Hematopoietic multipotent progenitor cell (in vitro differentiated cells): ENCODE measurements at regions not wholly inside any gene's neighbourhood (a gene's known extent, or its start where the extent isn't known, plus 50 kb on each side); places are given as distances from the start of the nearest gene placed in this dataset.

Experiments
- DNase-seq, 3 donors: peaks; one replicate each; pipeline ENCODE4 v3.0.0-alpha.2; 2011 to 2015; ENCODE audit warnings: low read depth in 2 of 3, low spot score in 2 of 3

- no peak for DNase-seq
These were observed 586.3 kb downstream of the LRFN5 start for GRCh38 chr14:42192738-42193653.

- no peak for DNase-seq
These were observed 584.1 kb downstream of the LRFN5 start for GRCh38 chr14:42190744-42191143.

GRCh38 chr14:42187846-42188245 is 581.2 kb downstream of the LRFN5 start:
- no peak for DNase-seq

GRCh38 chr14:42185718-42186117 is 579.0 kb downstream of the LRFN5 start:
- DNase-seq = no peak

GRCh38 chr14:42174357-42174756 is 567.7 kb downstream of the LRFN5 start:
- no peak for DNase-seq

GRCh38 chr14:42173206-42173605 is 566.5 kb downstream of the LRFN5 start:
- no peak for DNase-seq

GRCh38 chr14:42172304-42172703 is 565.6 kb downstream of the LRFN5 start:
- no peak for DNase-seq

- DNase-seq = no peak
These were observed 556.5 kb downstream of the LRFN5 start for GRCh38 chr14:42163136-42163535.

- no peak for DNase-seq
These were observed 552.5 kb downstream of the LRFN5 start for GRCh38 chr14:42159138-42159537.

- DNase-seq = no peak
These were observed 543.1 kb downstream of the LRFN5 start for GRCh38 chr14:42149609-42150261.

GRCh38 chr14:42145766-42146165 is 539.1 kb downstream of the LRFN5 start:
- DNase-seq = no peak

GRCh38 chr14:42143114-42143513 is 536.4 kb downstream of the LRFN5 start:
- DNase-seq = no peak

GRCh38 chr14:42141328-42141727 is 534.7 kb downstream of the LRFN5 start:
- DNase-seq = no peak

GRCh38 chr14:42140831-42141279 is 534.2 kb downstream of the LRFN5 start:
- no peak for DNase-seq

- DNase-seq = no peak
These were observed 533.3 kb downstream of the LRFN5 start for GRCh38 chr14:42140001-42140400.

GRCh38 chr14:42138406-42138805 is 531.7 kb downstream of the LRFN5 start:
- no peak for DNase-seq

- DNase-seq = no peak
These were observed 524.1 kb downstream of the LRFN5 start for GRCh38 chr14:42130815-42131214.

GRCh38 chr14:42123526-42123925 is 516.9 kb downstream of the LRFN5 start:
- no peak for DNase-seq

- no peak for DNase-seq
These were observed 506.8 kb downstream of the LRFN5 start for GRCh38 chr14:42113358-42114069.

GRCh38 chr14:42112108-42112507 is 505.4 kb downstream of the LRFN5 start:
- DNase-seq = no peak

- no peak for DNase-seq
These were observed 504.7 kb downstream of the LRFN5 start for GRCh38 chr14:42111355-42111754.
